Kidney epithelial cell (primary cell): ENCODE measurements at regions not wholly inside any gene's neighbourhood (a gene's known extent, or its start where the extent isn't known, plus 50 kb on each side); places are given as distances from the start of the nearest gene placed in this dataset.

Experiments
- DNase-seq: peaks from one replicate; pipeline ENCODE4 v3.0.0-alpha.2; 2010; ENCODE audit warnings: low read depth
- H3K27me3 ChIP-seq: 2 replicates; pipeline ENCODE4 v1.6.0; 2011; ENCODE audit warnings: low read length; ENCODE audit not compliant: control insufficient read depth, insufficient read depth
- H3K36me3 ChIP-seq: 2 replicates; pipeline ENCODE4 v1.5.1; 2011; ENCODE audit warnings: low read length; ENCODE audit not compliant: control insufficient read depth, insufficient read depth
- H3K4me3 ChIP-seq: 2 replicates; pipeline ENCODE4 v1.5.1; 2011; ENCODE audit warnings: low read depth, mild to moderate bottlenecking, control low read depth, low read length
- TF ChIP-seq, protein P1 (sequence below): IDR thresholded peaks from 2 replicates; pipeline ENCODE4 v1.5.1; 2011; ENCODE audit warnings: mild to moderate bottlenecking, moderate library complexity, low read length, control low read depth, inconsistent platforms; ENCODE audit not compliant: insufficient read depth, poor library complexity, severe bottlenecking

DNA sequence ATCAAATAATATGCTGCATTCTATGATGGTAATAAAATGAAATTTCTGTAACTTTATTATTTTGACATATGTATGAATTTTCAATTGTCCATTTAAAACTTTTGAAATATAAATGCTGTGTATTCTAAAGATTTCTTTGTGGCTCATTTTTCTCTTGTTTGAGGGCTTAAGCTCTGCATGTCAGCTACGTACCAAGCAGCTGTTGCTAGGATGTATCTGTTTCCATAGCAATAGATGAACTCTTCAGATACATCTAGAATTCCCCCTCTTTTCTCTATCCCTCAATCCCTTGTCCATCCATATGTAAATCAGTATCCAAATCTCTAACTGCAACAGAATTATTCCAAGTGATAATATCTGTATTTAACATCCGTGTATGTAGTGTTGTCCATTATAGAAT, 76.5 kb upstream of the OPRM1 start:
- Histone ChIP-seq H3K27me3 (no peaks in the 10 kb centered on the region), H3K36me3 (no peaks in the 10 kb centered on the region), H3K4me3 (no peak overlapping the region)
- no peak for DNase-seq
- TF ChIP-seq, protein P1, sequence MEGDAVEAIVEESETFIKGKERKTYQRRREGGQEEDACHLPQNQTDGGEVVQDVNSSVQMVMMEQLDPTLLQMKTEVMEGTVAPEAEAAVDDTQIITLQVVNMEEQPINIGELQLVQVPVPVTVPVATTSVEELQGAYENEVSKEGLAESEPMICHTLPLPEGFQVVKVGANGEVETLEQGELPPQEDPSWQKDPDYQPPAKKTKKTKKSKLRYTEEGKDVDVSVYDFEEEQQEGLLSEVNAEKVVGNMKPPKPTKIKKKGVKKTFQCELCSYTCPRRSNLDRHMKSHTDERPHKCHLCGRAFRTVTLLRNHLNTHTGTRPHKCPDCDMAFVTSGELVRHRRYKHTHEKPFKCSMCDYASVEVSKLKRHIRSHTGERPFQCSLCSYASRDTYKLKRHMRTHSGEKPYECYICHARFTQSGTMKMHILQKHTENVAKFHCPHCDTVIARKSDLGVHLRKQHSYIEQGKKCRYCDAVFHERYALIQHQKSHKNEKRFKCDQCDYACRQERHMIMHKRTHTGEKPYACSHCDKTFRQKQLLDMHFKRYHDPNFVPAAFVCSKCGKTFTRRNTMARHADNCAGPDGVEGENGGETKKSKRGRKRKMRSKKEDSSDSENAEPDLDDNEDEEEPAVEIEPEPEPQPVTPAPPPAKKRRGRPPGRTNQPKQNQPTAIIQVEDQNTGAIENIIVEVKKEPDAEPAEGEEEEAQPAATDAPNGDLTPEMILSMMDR = no peak

DNA sequence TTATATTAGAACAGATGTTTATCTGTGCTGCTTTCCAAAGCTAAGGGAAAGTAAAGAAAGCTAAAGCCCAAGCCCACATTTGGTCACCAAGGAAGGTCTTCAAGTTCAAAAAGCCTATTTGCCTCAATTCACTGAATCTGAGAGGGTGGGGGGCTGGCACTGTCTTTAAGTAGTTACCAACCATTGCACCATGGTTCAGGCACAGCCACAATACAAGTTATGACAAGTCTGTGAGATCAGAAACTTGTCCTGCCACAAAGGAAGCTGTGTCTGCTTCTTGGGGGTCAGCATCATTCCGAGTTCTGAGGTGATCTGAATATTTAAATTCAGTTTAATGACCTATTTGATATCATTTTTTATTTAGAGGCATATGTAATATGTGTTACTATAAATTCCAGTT, 78.3 kb upstream of the OPRM1 start:
- no peaks in the 10 kb centered on the region for H3K36me3 ChIP-seq
- H3K4me3 ChIP-seq = no peak overlapping the region
- H3K27me3 ChIP-seq = no peaks in the 10 kb centered on the region
- no peak for DNase-seq
- TF ChIP-seq, protein P1 = no peak

DNA sequence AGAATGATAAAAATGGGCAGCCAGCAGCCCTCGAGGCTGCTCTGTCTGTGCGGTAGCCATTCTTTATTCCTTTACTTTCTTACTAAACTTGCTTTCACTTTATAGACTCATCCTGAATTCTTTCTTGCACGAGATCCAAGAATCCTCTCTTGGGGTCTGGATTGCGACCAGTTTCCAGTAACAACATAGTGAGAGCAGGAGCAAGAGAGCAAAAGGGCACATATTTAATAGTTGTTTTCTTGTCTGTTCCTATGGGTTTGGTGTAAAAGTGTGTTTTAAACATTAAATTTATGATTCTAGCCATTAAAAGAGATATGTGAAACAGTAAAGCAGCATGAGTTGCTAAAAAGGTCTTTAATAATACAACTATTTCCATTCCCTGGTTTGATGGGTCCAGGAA, 78.8 kb upstream of the OPRM1 start:
- DNase-seq = no peak
- Histone ChIP-seq H3K36me3 (no peaks in the 10 kb centered on the region), H3K27me3 (no peaks in the 10 kb centered on the region), H3K4me3 (no peak overlapping the region)
- TF ChIP-seq, protein P1 = no peak

DNA sequence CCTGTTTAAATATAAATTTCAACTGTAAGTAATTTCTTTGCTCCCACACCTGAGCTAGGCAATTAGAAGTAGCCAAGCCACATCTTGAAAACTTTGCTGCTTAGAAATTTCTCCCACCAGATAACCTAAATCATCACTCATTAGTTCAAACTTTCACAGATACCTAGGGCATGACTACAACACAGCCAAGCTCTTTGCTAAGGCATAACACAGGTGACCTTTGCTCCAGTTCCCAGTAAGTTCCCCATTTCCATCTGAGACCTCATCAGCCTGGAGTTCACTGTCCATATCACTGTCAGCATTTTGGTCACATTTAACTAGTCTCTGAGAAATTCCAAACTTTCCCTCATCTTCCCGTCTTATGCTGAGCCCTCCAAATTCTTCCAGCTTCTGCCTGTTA, 79.8 kb upstream of the OPRM1 start:
- H3K27me3 ChIP-seq = no peaks in the 10 kb centered on the region
- TF ChIP-seq, protein P1 = no peak
- no peaks in the 10 kb centered on the region for H3K36me3 ChIP-seq
- DNase-seq = no peak
- H3K4me3 ChIP-seq = no peak overlapping the region

DNA sequence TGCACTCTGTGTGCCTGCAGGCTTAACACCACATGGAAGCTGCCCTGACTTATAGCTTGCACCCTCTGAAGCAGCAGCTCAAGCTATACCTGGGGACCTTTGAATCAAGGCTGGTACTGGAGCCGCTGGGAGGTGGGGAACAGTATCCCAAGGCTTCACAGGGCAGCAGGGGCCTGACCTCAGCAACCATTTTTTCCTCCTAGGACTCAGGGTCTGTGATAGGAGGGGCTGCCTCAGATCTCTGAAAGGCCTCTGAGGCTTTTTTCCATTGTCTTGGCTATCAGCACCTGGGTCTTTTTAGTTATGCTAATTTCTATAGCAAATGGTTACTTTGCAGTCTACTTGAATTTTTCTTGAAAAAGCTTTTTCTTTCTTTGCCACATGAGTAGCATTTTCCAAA, 80.2 kb upstream of the OPRM1 start:
- Histone ChIP-seq H3K4me3 (no peak overlapping the region), H3K27me3 (no peaks in the 10 kb centered on the region), H3K36me3 (no peaks in the 10 kb centered on the region)
- DNase-seq = no peak
- TF ChIP-seq, protein P1 = no peak

DNA sequence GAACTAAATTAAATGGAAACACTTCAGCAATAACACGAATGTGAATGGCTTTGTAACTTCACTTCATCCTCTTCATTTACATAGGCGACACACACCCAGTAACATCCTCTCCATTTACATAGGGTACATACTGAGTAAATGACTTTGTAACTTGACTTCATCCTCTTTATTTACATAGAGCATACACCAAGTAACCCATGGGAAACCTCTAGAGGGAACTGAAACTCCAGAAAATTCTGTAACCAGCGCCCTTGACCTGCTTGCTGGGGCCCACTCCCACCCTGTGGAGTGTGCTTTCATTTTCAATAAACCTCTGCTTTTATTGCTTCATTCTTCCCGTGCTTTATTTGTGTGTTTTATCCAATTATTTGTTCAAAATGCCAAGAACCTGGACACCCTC, 81.6 kb upstream of the OPRM1 start:
- no peak for DNase-seq
- TF ChIP-seq, protein P1 = no peak
- no peak overlapping the region for H3K4me3 ChIP-seq
- no peaks in the 10 kb centered on the region for H3K27me3 ChIP-seq
- H3K36me3 ChIP-seq = no peaks in the 10 kb centered on the region
